HEK293T (cell line): ENCODE measurements at regions not wholly inside any gene's neighbourhood (a gene's known extent, or its start where the extent isn't known, plus 50 kb on each side); places are given as distances from the start of the nearest gene placed in this dataset.

ENCODE experiments used
- ARNT ChIP-seq: fragments of 450-650 bp; IDR thresholded peaks from 2 replicates; pipeline ENCODE4 v1.6.1; 2017; ENCODE audit warnings: mild to moderate bottlenecking
- FOXA1 ChIP-seq: fragments of 450-650 bp; IDR thresholded peaks from 2 replicates; pipeline ENCODE4 v1.6.1; 2016; ENCODE audit warnings: mild to moderate bottlenecking
- FOXK2 ChIP-seq: fragments of 450-650 bp; IDR thresholded peaks from 2 replicates; pipeline ENCODE4 v1.6.1; 2016; ENCODE audit warnings: mild to moderate bottlenecking
- FOXM1 ChIP-seq: fragments of 450-650 bp; IDR thresholded peaks from 2 replicates; pipeline ENCODE4 v1.6.1; 2017; ENCODE audit warnings: mild to moderate bottlenecking, borderline replicate concordance
- SP1 ChIP-seq: fragments of 450-650 bp; IDR thresholded peaks from 2 replicates; pipeline ENCODE4 v1.6.1; 2017
- TF ChIP-seq, protein P1 (sequence below): fragments of 450-650 bp; IDR thresholded peaks from 2 replicates; pipeline ENCODE4 v1.6.1; 2016

DNA sequence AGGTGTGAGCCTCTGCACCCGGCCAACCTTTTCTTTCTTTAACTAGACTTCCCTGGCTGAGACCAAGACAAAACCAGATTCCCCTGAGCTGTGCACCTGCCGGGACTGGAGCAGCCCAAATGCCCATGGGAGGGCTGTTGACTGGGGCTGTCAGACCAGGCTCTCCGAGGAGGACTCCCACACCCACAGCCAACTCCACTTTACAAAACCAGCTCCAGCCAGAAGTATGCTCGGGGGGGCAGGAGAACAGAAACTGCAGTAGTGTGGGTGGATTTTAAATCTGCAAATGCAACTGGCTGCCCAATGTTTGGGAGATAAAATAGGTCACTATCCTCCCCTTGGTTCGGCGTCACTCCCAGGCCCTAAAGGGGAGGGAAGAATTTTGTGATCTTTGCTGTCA, 78.5 kb downstream of the VCPKMT start:
- TF ChIP-seq FOXA1 (no peak), FOXK2 (no peak), ARNT (no peak), SP1 (no peak), FOXM1 (no peak)
- TF ChIP-seq, protein P1, sequence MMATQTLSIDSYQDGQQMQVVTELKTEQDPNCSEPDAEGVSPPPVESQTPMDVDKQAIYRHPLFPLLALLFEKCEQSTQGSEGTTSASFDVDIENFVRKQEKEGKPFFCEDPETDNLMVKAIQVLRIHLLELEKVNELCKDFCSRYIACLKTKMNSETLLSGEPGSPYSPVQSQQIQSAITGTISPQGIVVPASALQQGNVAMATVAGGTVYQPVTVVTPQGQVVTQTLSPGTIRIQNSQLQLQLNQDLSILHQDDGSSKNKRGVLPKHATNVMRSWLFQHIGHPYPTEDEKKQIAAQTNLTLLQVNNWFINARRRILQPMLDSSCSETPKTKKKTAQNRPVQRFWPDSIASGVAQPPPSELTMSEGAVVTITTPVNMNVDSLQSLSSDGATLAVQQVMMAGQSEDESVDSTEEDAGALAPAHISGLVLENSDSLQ = no peak
